ENCODE measurements at regions not wholly inside any gene's neighbourhood (a gene's known extent, or its start where the extent isn't known, plus 50 kb on each side); places are given as distances from the start of the nearest gene placed in this dataset. TPM values are rescaled to one million over a fixed set of nuclear protein-coding genes. Genes with fewer than 3 reads are reported as not detected.

DNA sequence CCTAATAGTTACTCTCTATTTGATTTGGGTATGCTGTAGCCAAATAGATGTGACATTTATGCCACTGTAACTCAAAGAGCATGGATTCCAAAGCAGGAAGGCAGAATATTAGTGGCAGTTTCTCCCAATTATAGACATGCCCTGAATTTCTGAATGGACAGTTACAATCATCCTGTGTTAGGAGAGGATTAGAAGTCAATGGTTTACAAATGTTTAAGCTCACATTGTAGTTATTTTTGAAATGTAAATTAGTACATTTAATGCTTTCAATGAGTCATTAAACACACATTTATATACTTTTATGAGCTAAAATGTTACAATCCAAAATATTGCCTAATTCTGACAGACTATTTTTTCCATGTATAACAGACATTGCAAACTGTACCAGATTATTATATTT, 62.3 kb upstream of the CDH18 start:
- ATAC-seq (ENCODE audit: low FRiP score) = no peak
- no peak for TF ChIP-seq CTCF (IDR thresholded peaks at IDR 0.05)
- DNase-seq (ENCODE audit: low spot score) = no peak

GRCh38 chr5:20044460-20044859, 56.5 kb upstream of the CDH18 start:
- no peak for TF ChIP-seq CTCF (IDR thresholded peaks at IDR 0.05)
- DNase-seq (ENCODE audit: low spot score) = no peak
- ATAC-seq (ENCODE audit: low FRiP score) = no peak

DNA sequence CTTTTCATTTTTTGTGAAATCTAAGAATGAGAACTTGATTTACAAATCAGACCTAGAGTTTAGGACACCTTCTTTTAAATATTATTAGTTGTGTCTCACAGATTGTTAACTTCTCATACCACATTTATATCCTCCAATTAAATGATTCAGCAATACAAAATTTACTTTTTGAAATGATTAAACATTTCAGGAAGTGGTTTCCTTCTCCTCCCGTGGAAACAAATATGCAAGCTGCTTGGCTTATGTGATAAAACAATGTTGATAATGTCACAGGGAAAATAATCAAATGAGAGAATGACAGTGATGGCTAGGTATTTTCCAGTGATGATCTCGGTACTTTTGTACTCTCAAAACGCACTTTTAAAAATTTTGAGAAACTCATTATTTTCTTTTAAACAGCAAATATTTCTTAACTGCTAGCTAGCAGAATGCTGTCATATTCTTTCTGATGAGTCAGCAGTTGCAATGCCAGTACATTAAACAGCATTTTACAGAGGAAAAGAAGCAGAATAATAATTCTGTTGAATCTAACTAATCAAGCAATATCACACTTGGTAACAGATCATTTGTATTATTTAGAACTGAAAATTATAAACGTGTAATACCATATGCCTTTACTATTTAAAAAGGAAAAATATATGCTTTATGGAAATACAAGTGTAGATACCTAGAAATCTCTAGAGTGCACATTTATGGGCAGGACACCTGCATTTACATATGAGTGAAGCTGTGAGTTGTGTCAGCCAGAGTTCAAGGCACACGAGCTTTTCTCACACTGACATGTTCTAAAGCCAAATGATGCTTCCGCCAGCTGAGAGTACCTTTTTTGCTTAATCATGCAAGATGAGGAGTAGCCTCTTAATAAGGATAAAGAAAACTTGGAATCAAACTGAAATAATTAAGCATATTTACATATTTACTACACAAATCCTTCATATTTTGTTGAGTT, 53.6 kb upstream of the CDH18 start:
- no peak for DNase-seq (ENCODE audit: low spot score)

GRCh38 chr5:20040901-20041300, 52.9 kb upstream of the CDH18 start:
- TF ChIP-seq CTCF (IDR thresholded peaks at IDR 0.05) = no peak
- ATAC-seq (ENCODE audit: low FRiP score) (no peak), DNase-seq (ENCODE audit: low spot score) (no peak)

More for the DNA sequence above, 53.6 kb upstream of the CDH18 start:
- TF ChIP-seq CTCF (IDR thresholded peaks at IDR 0.05) = no peak
- ATAC-seq (ENCODE audit: low FRiP score) = no peak

Small RNAs in the stretch of these regions (small RNA-seq; reads per million reads assigned to genes)
- gene AC093303.1 = not detected
